ENCODE measurements at regions not wholly inside any gene's neighbourhood (a gene's known extent, or its start where the extent isn't known, plus 50 kb on each side); places are given as distances from the start of the nearest gene placed in this dataset.
A peak's percentile ranks its signal among the peaks of the same experiment; 100 is the strongest.

GRCh38 chr11:31903225-31904074, 92.3 kb upstream of the PAX6 start:
- H3K36me3 ChIP-seq (ENCODE audit: control insufficient read depth, insufficient read depth, low read length): no peaks in the 10 kb centered on the region
- no peaks in the 10 kb centered on the region for H3K9me3 ChIP-seq (ENCODE audit: control insufficient read depth, insufficient read depth, low read length)
- no peak overlapping the region for H3K27ac ChIP-seq (ENCODE audit: low read depth, low read length)
- H3K4me3 ChIP-seq (ENCODE audit: low read depth, low read length): no peak overlapping the region
- no peaks in the 10 kb centered on the region for H3K27me3 ChIP-seq (ENCODE audit: control insufficient read depth, insufficient read depth, low read length)
- no peak overlapping the region for H3K9ac ChIP-seq (ENCODE audit: low read depth, low read length)
- H3K4me1 ChIP-seq (ENCODE audit: control insufficient read depth, insufficient read depth, low read length): no peaks in the 10 kb centered on the region

- no peaks in the 10 kb centered on the region for H3K4me1 ChIP-seq (ENCODE audit: control insufficient read depth, insufficient read depth, low read length)
- H3K36me3 ChIP-seq (ENCODE audit: control insufficient read depth, insufficient read depth, low read length): no peaks in the 10 kb centered on the region
- no peak overlapping the region for H3K9ac ChIP-seq (ENCODE audit: low read depth, low read length)
- H3K9me3 ChIP-seq (ENCODE audit: control insufficient read depth, insufficient read depth, low read length): no peaks in the 10 kb centered on the region
- no peak overlapping the region for H3K27ac ChIP-seq (ENCODE audit: low read depth, low read length)
- no peak overlapping the region for H3K4me3 ChIP-seq (ENCODE audit: low read depth, low read length)
- H3K27me3 ChIP-seq (ENCODE audit: control insufficient read depth, insufficient read depth, low read length): no peaks in the 10 kb centered on the region
Measured at GRCh38 chr11:31902706-31903105, 91.6 kb upstream of the PAX6 start.

- Histone ChIP-seq H3K9ac (ENCODE audit: low read depth, low read length) (no peak overlapping the region), H3K9me3 (ENCODE audit: control insufficient read depth, insufficient read depth, low read length) (no peaks in the 10 kb centered on the region), H3K27me3 (ENCODE audit: control insufficient read depth, insufficient read depth, low read length) (no peaks in the 10 kb centered on the region), H3K4me3 (ENCODE audit: low read depth, low read length) (no peak overlapping the region), H3K36me3 (ENCODE audit: control insufficient read depth, insufficient read depth, low read length) (no peaks in the 10 kb centered on the region), H3K4me1 (ENCODE audit: control insufficient read depth, insufficient read depth, low read length) (peaks cover 8% of the 10 kb centered on the region; the same call in 1 of the 2 replicates), H3K27ac (ENCODE audit: low read depth, low read length) (no peak overlapping the region)
Measured at GRCh38 chr11:31895926-31896325, 84.8 kb upstream of the PAX6 start.

GRCh38 chr11:31887180-31887579, 76.1 kb upstream of the PAX6 start:
- Histone ChIP-seq H3K4me3 (ENCODE audit: low read depth, low read length) (no peak overlapping the region), H3K4me1 (ENCODE audit: control insufficient read depth, insufficient read depth, low read length) (peaks cover 48% of the 10 kb centered on the region), H3K27ac (ENCODE audit: low read depth, low read length) (no peak overlapping the region), H3K27me3 (ENCODE audit: control insufficient read depth, insufficient read depth, low read length) (no peaks in the 10 kb centered on the region; the same call in 1 of the 2 replicates), H3K9ac (ENCODE audit: low read depth, low read length) (no peak overlapping the region), H3K36me3 (ENCODE audit: control insufficient read depth, insufficient read depth, low read length) (no peaks in the 10 kb centered on the region), H3K9me3 (ENCODE audit: control insufficient read depth, insufficient read depth, low read length) (no peaks in the 10 kb centered on the region)

GRCh38 chr11:31884080-31884479, 73.0 kb upstream of the PAX6 start:
- Histone ChIP-seq H3K27ac (ENCODE audit: low read depth, low read length) (no peak overlapping the region), H3K9me3 (ENCODE audit: control insufficient read depth, insufficient read depth, low read length) (no peaks in the 10 kb centered on the region), H3K4me1 (ENCODE audit: control insufficient read depth, insufficient read depth, low read length) (peaks cover 43% of the 10 kb centered on the region), H3K27me3 (ENCODE audit: control insufficient read depth, insufficient read depth, low read length) (no peaks in the 10 kb centered on the region; the same call in 1 of the 2 replicates), H3K9ac (ENCODE audit: low read depth, low read length) (no peak overlapping the region), H3K36me3 (ENCODE audit: control insufficient read depth, insufficient read depth, low read length) (no peaks in the 10 kb centered on the region), H3K4me3 (ENCODE audit: low read depth, low read length) (no peak overlapping the region)

GRCh38 chr11:31883435-31883834, 72.3 kb upstream of the PAX6 start:
- no peak overlapping the region for H3K4me3 ChIP-seq (ENCODE audit: low read depth, low read length)

GRCh38 chr11:31882951-31883392, 71.8 kb upstream of the PAX6 start:
- Histone ChIP-seq H3K4me1 (ENCODE audit: control insufficient read depth, insufficient read depth, low read length) (peaks cover 35% of the 10 kb centered on the region), H3K9me3 (ENCODE audit: control insufficient read depth, insufficient read depth, low read length) (no peaks in the 10 kb centered on the region), H3K27me3 (ENCODE audit: control insufficient read depth, insufficient read depth, low read length) (no peaks in the 10 kb centered on the region; the same call in 1 of the 2 replicates), H3K36me3 (ENCODE audit: control insufficient read depth, insufficient read depth, low read length) (no peaks in the 10 kb centered on the region), H3K27ac (ENCODE audit: low read depth, low read length) (peak overlapping the region; percentile 64), H3K9ac (ENCODE audit: low read depth, low read length) (no peak overlapping the region; the same call in 1 of the 2 replicates), H3K4me3 (ENCODE audit: low read depth, low read length) (no peak overlapping the region)

More at GRCh38 chr11:31883435-31883834, 72.3 kb upstream of the PAX6 start:
- H3K27ac ChIP-seq (ENCODE audit: low read depth, low read length): no peak overlapping the region
- no peak overlapping the region for H3K9ac ChIP-seq (ENCODE audit: low read depth, low read length)
- peaks cover 40% of the 10 kb centered on the region for H3K4me1 ChIP-seq (ENCODE audit: control insufficient read depth, insufficient read depth, low read length)
- H3K9me3 ChIP-seq (ENCODE audit: control insufficient read depth, insufficient read depth, low read length): no peaks in the 10 kb centered on the region
- H3K27me3 ChIP-seq (ENCODE audit: control insufficient read depth, insufficient read depth, low read length): no peaks in the 10 kb centered on the region; the same call in 1 of the 2 replicates
- no peaks in the 10 kb centered on the region for H3K36me3 ChIP-seq (ENCODE audit: control insufficient read depth, insufficient read depth, low read length)

- H3K9me3 ChIP-seq (ENCODE audit: control insufficient read depth, insufficient read depth, low read length): no peaks in the 10 kb centered on the region
Measured at GRCh38 chr11:31881825-31882224, 70.7 kb upstream of the PAX6 start.

GRCh38 chr11:31879681-31880080, 68.6 kb upstream of the PAX6 start:
- Histone ChIP-seq H3K36me3 (ENCODE audit: control insufficient read depth, insufficient read depth, low read length) (no peaks in the 10 kb centered on the region), H3K4me3 (ENCODE audit: low read depth, low read length) (no peak overlapping the region), H3K4me1 (ENCODE audit: control insufficient read depth, insufficient read depth, low read length) (peaks cover 42% of the 10 kb centered on the region), H3K9me3 (ENCODE audit: control insufficient read depth, insufficient read depth, low read length) (no peaks in the 10 kb centered on the region), H3K9ac (ENCODE audit: low read depth, low read length) (no peak overlapping the region), H3K27me3 (ENCODE audit: control insufficient read depth, insufficient read depth, low read length) (peaks cover 3% of the 10 kb centered on the region; the same call in 1 of the 2 replicates), H3K27ac (ENCODE audit: low read depth, low read length) (no peak overlapping the region)

More at GRCh38 chr11:31881825-31882224, 70.7 kb upstream of the PAX6 start:
- H3K4me3 ChIP-seq (ENCODE audit: low read depth, low read length): no peak overlapping the region
- no peak overlapping the region for H3K9ac ChIP-seq (ENCODE audit: low read depth, low read length)
- no peaks in the 10 kb centered on the region; the same call in 1 of the 2 replicates for H3K27me3 ChIP-seq (ENCODE audit: control insufficient read depth, insufficient read depth, low read length)
- no peak overlapping the region for H3K27ac ChIP-seq (ENCODE audit: low read depth, low read length)
- peaks cover 36% of the 10 kb centered on the region for H3K4me1 ChIP-seq (ENCODE audit: control insufficient read depth, insufficient read depth, low read length)
- no peaks in the 10 kb centered on the region for H3K36me3 ChIP-seq (ENCODE audit: control insufficient read depth, insufficient read depth, low read length)

- Histone ChIP-seq H3K36me3 (ENCODE audit: control insufficient read depth, insufficient read depth, low read length) (no peaks in the 10 kb centered on the region), H3K27me3 (ENCODE audit: control insufficient read depth, insufficient read depth, low read length) (peaks cover 4% of the 10 kb centered on the region), H3K27ac (ENCODE audit: low read depth, low read length) (no peak overlapping the region), H3K4me3 (ENCODE audit: low read depth, low read length) (no peak overlapping the region), H3K9me3 (ENCODE audit: control insufficient read depth, insufficient read depth, low read length) (no peaks in the 10 kb centered on the region), H3K9ac (ENCODE audit: low read depth, low read length) (no peak overlapping the region), H3K4me1 (ENCODE audit: control insufficient read depth, insufficient read depth, low read length) (peaks cover 37% of the 10 kb centered on the region)
Measured at GRCh38 chr11:31877863-31878262, 66.7 kb upstream of the PAX6 start.

GRCh38 chr11:31877083-31877482, 66.0 kb upstream of the PAX6 start:
- H3K4me3 ChIP-seq (ENCODE audit: low read depth, low read length): no peak overlapping the region
- H3K36me3 ChIP-seq (ENCODE audit: control insufficient read depth, insufficient read depth, low read length): no peaks in the 10 kb centered on the region
- peaks cover 30% of the 10 kb centered on the region for H3K4me1 ChIP-seq (ENCODE audit: control insufficient read depth, insufficient read depth, low read length)
- H3K27me3 ChIP-seq (ENCODE audit: control insufficient read depth, insufficient read depth, low read length): peaks cover 12% of the 10 kb centered on the region
- no peak overlapping the region for H3K27ac ChIP-seq (ENCODE audit: low read depth, low read length)
- H3K9ac ChIP-seq (ENCODE audit: low read depth, low read length): no peak overlapping the region
- H3K9me3 ChIP-seq (ENCODE audit: control insufficient read depth, insufficient read depth, low read length): no peaks in the 10 kb centered on the region

Data from HUES48 (cell line).